Panc1 (cell line): ENCODE measurements at regions not wholly inside any gene's neighbourhood (a gene's known extent, or its start where the extent isn't known, plus 50 kb on each side); places are given as distances from the start of the nearest gene placed in this dataset.

Experiments used
- ATAC-seq: fragments of 200-7000 bp; cut with Tn5 transposase; 2 replicates; pipeline ENCODE4 v1.9.1; 2020; ENCODE audit warnings: mild to moderate bottlenecking, moderate library complexity
- BruUV-seq: library from RNA; stranded (reverse); fragments of 400-500 nt; replicated peaks from 2 replicates; lab custom pipeline; 2021; lab: Mats Ljungman, UMichigan
- CTCF ChIA-PET: fragments of 300-600 bp; sonication (Branson Sonifier 250); formaldehyde crosslinking; loops from one replicate; lab custom pipeline; 2022; ENCODE audit warnings: antibody characterized with exemption; lab: Charles Lee
- POLR2A ChIA-PET: fragments of 300-600 bp; sonication (Branson Sonifier 250); formaldehyde crosslinking; loops from one replicate; lab custom pipeline; 2022; ENCODE audit warnings: antibody characterized with exemption; lab: Charles Lee
- DNase-seq: peaks from one replicate; pipeline ENCODE4 v3.0.0-alpha.2; 2010; ENCODE audit warnings: low read depth, low spot score
- H3K27ac ChIP-seq: 2 replicates; pipeline ENCODE4 v1.5.1; 2011; ENCODE audit warnings: mild to moderate bottlenecking, low read length, inconsistent platforms
- H3K27me3 ChIP-seq: fragments of 200-500 bp; sonication (Bioruptor generic); 2 replicates; pipeline ENCODE4 v1.6.0; 2014; ENCODE audit warnings: low read length, inconsistent platforms; ENCODE audit not compliant: control insufficient read depth, insufficient read depth
- H3K36me3 ChIP-seq: fragments of 200-500 bp; sonication (Bioruptor generic); 2 replicates; pipeline ENCODE4 v1.5.1; 2014; ENCODE audit warnings: inconsistent platforms, mild to moderate bottlenecking, low read length, moderate library complexity; ENCODE audit not compliant: control insufficient read depth, insufficient read depth
- H3K4me1 ChIP-seq: 2 replicates; pipeline ENCODE4 v1.5.1; 2011; ENCODE audit warnings: inconsistent platforms, mild to moderate bottlenecking, low read length, moderate library complexity; ENCODE audit not compliant: control insufficient read depth, insufficient read depth
- H3K4me3 ChIP-seq, 2 experiments: 2 replicates each; pipeline ENCODE4 v1.5.1; 2011 to 2012; ENCODE audit warnings: low read depth in 2 of 2, low read length in 2 of 2, mild to moderate bottlenecking in 2 of 2, inconsistent platforms in 1 of 2, moderate library complexity in 1 of 2
- H3K9me3 ChIP-seq: fragments of 200-500 bp; sonication (Bioruptor generic); 2 replicates; pipeline ENCODE4 v1.5.1; 2014; ENCODE audit warnings: low read depth, mild to moderate bottlenecking, inconsistent platforms, low read length, moderate library complexity; ENCODE audit not compliant: control insufficient read depth, insufficient read depth
- POLR2AphosphoS5 ChIP-seq: IDR thresholded peaks from 2 replicates; pipeline ENCODE4 v1.6.1; 2012; ENCODE audit warnings: mild to moderate bottlenecking, low read depth, low read length, moderate library complexity
- SIN3A ChIP-seq: IDR thresholded peaks from 2 replicates; pipeline ENCODE4 v1.6.1; 2012; ENCODE audit warnings: low read depth, mild to moderate bottlenecking, low read length, moderate library complexity, borderline replicate concordance; ENCODE audit not compliant: insufficient read depth
- TCF7L2 ChIP-seq: IDR thresholded peaks from 2 replicates; pipeline ENCODE4 v1.6.1; 2011; ENCODE audit warnings: mild to moderate bottlenecking, low read depth, low read length, inconsistent platforms
- in situ Hi-C: cut with HindIII; loops from 2 replicates; pipeline ENCODE4 v1.10.0; 2016; ENCODE audit warnings: low sequenced_read_pairs, low pct_unique_long_range_greater_than_20kb
- intact Hi-C: fragments of 100-400 bp; cut with micrococcal nuclease; formaldehyde crosslinking; loops from one replicate; pipeline ENCODE4 v1.10.0; 2022; ENCODE audit not compliant: unreplicated experiment
- TF ChIP-seq, protein P1 (sequence below), 2 experiments: IDR thresholded peaks; 2 replicates each; pipeline ENCODE4 v1.6.1; 2011 to 2012; ENCODE audit warnings: low read depth in 2 of 2, control low read depth in 1 of 2, low read length in 1 of 2, mild to moderate bottlenecking in 1 of 2, moderate library complexity in 1 of 2; ENCODE audit not compliant: insufficient read depth in 1 of 2
- TF ChIP-seq, protein P2 (sequence below): fragments of 450-650 bp; IDR thresholded peaks from 2 replicates; pipeline ENCODE4 v1.5.1; 2017; ENCODE audit warnings: mild to moderate bottlenecking

DNA sequence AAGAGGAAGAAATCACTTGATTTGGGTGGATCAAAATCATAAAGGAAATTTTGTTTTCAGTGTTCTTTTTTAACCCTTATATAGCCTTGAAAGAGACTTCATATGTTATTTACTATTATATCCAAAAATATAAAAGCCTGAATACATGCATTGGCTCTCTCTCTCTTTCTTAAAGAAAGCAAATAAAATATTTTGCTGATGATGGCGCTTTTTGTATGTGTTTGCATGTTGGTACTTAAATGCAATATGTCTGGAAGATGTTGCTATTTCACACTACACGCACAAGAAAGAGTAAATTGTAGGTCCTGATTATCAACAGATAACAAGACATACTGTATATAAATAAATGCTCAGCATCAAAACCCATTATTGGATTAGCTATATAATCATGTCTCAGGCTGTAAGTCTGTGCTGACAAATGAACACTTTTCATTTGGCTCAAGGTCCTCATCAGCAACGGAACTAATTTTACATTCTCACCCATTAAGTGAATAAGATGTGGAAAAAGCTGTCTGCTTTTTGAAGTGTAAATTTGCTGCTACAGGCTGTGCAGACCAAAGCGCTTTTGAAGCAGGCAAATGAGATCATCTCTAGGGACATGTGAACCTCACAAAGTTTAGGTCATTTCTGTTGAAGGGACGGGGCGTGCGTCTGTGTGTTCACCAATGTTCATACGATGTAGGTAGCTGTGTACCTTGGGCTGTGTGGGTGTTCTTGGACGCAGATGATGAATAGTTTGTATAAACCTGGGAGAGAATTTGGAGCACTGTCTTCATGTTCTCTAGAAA is 122.4 kb upstream of the LMO4 start:
- BruUV-seq = no TSS peak
- no peak for ATAC-seq
- no peak overlapping the region for H3K4me3 ChIP-seq
- ChIA-PET CTCF (no interaction called here), POLR2A (no interaction called here)
- DNase-seq = no peak
- no peak overlapping the region for H3K27ac ChIP-seq
- in situ Hi-C loops = no loop called here
- H3K36me3 ChIP-seq = no peaks in the 10 kb centered on the region
- TF ChIP-seq TCF7L2 (no peak), POLR2AphosphoS5 (no peak), SIN3A (no peak)
- TF ChIP-seq, protein P1, sequence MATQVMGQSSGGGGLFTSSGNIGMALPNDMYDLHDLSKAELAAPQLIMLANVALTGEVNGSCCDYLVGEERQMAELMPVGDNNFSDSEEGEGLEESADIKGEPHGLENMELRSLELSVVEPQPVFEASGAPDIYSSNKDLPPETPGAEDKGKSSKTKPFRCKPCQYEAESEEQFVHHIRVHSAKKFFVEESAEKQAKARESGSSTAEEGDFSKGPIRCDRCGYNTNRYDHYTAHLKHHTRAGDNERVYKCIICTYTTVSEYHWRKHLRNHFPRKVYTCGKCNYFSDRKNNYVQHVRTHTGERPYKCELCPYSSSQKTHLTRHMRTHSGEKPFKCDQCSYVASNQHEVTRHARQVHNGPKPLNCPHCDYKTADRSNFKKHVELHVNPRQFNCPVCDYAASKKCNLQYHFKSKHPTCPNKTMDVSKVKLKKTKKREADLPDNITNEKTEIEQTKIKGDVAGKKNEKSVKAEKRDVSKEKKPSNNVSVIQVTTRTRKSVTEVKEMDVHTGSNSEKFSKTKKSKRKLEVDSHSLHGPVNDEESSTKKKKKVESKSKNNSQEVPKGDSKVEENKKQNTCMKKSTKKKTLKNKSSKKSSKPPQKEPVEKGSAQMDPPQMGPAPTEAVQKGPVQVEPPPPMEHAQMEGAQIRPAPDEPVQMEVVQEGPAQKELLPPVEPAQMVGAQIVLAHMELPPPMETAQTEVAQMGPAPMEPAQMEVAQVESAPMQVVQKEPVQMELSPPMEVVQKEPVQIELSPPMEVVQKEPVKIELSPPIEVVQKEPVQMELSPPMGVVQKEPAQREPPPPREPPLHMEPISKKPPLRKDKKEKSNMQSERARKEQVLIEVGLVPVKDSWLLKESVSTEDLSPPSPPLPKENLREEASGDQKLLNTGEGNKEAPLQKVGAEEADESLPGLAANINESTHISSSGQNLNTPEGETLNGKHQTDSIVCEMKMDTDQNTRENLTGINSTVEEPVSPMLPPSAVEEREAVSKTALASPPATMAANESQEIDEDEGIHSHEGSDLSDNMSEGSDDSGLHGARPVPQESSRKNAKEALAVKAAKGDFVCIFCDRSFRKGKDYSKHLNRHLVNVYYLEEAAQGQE (IDR thresholded peaks at IDR 0.05; ENCODE audit: insufficient read depth in 1 of 2, low read depth in 2 of 2, low read length in 1 of 2) = no peak
- TF ChIP-seq, protein P2, sequence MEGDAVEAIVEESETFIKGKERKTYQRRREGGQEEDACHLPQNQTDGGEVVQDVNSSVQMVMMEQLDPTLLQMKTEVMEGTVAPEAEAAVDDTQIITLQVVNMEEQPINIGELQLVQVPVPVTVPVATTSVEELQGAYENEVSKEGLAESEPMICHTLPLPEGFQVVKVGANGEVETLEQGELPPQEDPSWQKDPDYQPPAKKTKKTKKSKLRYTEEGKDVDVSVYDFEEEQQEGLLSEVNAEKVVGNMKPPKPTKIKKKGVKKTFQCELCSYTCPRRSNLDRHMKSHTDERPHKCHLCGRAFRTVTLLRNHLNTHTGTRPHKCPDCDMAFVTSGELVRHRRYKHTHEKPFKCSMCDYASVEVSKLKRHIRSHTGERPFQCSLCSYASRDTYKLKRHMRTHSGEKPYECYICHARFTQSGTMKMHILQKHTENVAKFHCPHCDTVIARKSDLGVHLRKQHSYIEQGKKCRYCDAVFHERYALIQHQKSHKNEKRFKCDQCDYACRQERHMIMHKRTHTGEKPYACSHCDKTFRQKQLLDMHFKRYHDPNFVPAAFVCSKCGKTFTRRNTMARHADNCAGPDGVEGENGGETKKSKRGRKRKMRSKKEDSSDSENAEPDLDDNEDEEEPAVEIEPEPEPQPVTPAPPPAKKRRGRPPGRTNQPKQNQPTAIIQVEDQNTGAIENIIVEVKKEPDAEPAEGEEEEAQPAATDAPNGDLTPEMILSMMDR = no peak
- no peaks in the 10 kb centered on the region for H3K4me1 ChIP-seq
- intact Hi-C loops = no loop called here
- H3K27me3 ChIP-seq = no peaks in the 10 kb centered on the region; the same call in 1 of the 2 replicates
- no peaks in the 10 kb centered on the region for H3K9me3 ChIP-seq

DNA sequence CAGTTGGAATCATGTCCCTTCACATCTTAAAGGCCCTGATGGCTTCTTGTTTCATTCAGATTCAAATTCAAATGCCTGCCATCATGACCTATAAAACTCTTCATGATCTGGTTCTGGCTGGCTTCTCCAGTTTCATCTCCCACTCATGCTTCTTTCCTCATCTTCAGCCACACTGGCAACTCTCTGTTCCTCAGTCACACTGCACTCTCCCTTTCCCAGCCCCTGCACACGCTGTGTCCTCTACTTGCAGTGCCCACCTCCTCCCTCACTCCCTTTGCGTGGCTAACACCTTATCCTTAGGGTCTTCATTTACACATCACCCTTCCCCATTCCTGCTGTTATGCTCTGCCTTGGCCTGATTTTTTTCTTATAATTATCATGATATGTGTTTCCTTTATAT is 120.6 kb upstream of the LMO4 start:
- no peak overlapping the region for H3K4me3 ChIP-seq
- H3K9me3 ChIP-seq = no peaks in the 10 kb centered on the region
- intact Hi-C loops (no loop called here), in situ Hi-C loops (no loop called here)
- BruUV-seq = no TSS peak
- ChIA-PET CTCF (no interaction called here), POLR2A (no interaction called here)
- TF ChIP-seq, protein P1 (IDR thresholded peaks at IDR 0.05; ENCODE audit: insufficient read depth in 1 of 2, low read depth in 2 of 2, low read length in 1 of 2) = no peak
- no peak for TF ChIP-seq SIN3A
- no peak for TF ChIP-seq POLR2AphosphoS5
- no peak for TF ChIP-seq TCF7L2
- TF ChIP-seq, protein P2 = no peak
- DNase-seq (no peak), ATAC-seq (no peak)
- H3K4me1 ChIP-seq = no peaks in the 10 kb centered on the region
- no peak overlapping the region for H3K27ac ChIP-seq
- H3K27me3 ChIP-seq = no peaks in the 10 kb centered on the region; the same call in 1 of the 2 replicates
- H3K36me3 ChIP-seq = no peaks in the 10 kb centered on the region
